Left cardiac atrium (tissue), 4 donors: ENCODE measurements at regions not wholly inside any gene's neighbourhood (a gene's known extent, or its start where the extent isn't known, plus 50 kb on each side); places are given as distances from the start of the nearest gene placed in this dataset.

Source experiments
- ATAC-seq, 2 donors: fragments of 200-7000 bp; cut with Tn5 transposase; one replicate each; pipeline ENCODE4 v1.9.1; 2020; ENCODE audit warnings: mild to moderate bottlenecking in 2 of 2, moderate library complexity in 2 of 2
- DNase-seq: peaks from one replicate; pipeline ENCODE4 v3.0.0-alpha.2; 2020
- intact Hi-C, 2 donors: fragments of 100-400 bp; cut with DNase I; formaldehyde crosslinking; loops; one replicate each; pipeline versions ENCODE4 v1.14.1 to v1.15.1; 2022 to 2023
- donor health status: DM: no; HTN: yes; CAD: no.
- donor health status: DM: no; HTN: yes; CAD: no; lungs with severe emphysema.
- donor health status: DM: yes; HTN: yes; CAD: no.
- donor health status: Dilated cardiomyopathy.

- ATAC-seq: no peak
- intact Hi-C loops: no loop called here
- no peak for DNase-seq
Measured at GRCh38 chr1:172900376-172900997, 150.3 kb downstream of the TNFSF18 start.

- intact Hi-C loops: no loop called here
- ATAC-seq (no peak), DNase-seq (no peak)
Measured at GRCh38 chr1:172902200-172902599, 148.5 kb downstream of the TNFSF18 start.

- intact Hi-C loops: no loop called here
- ATAC-seq (no peak), DNase-seq (no peak)
Measured at GRCh38 chr1:172902861-172903381, 147.8 kb downstream of the TNFSF18 start.

GRCh38 chr1:172903581-172904220, 147.0 kb downstream of the TNFSF18 start:
- DNase-seq: no peak
- ATAC-seq: no peak
- intact Hi-C loops: no loop called here

- peak in 1 of 2 donors; percentile 65 for ATAC-seq
- intact Hi-C loops: no loop called here
Measured at GRCh38 chr1:172905452-172905851, 145.3 kb downstream of the TNFSF18 start.

GRCh38 chr1:172906778-172907592, 143.8 kb downstream of the TNFSF18 start:
- intact Hi-C loops: no loop called here
- DNase-seq: no peak
- peak in 1 of 2 donors; percentile 12 for ATAC-seq

More at GRCh38 chr1:172905452-172905851, 145.3 kb downstream of the TNFSF18 start:
- DNase-seq: no peak

- ATAC-seq: no peak
- no peak for DNase-seq
- intact Hi-C loops: no loop called here
Measured at GRCh38 chr1:172907834-172908326, 142.9 kb downstream of the TNFSF18 start.

- intact Hi-C loops: no loop called here
- DNase-seq: no peak
- no peak for ATAC-seq
Measured at GRCh38 chr1:172909606-172910326, 141.0 kb downstream of the TNFSF18 start.

- ATAC-seq: no peak
- intact Hi-C loops: no loop called here
- DNase-seq: no peak
Measured at GRCh38 chr1:172912765-172913260, 137.9 kb downstream of the TNFSF18 start.

GRCh38 chr1:172914501-172915144, 136.1 kb downstream of the TNFSF18 start:
- intact Hi-C loops: no loop called here
- ATAC-seq: no peak

GRCh38 chr1:172915271-172915670, 135.5 kb downstream of the TNFSF18 start:
- ATAC-seq (no peak), DNase-seq (no peak)
- intact Hi-C loops: no loop called here

More at GRCh38 chr1:172914501-172915144, 136.1 kb downstream of the TNFSF18 start:
- DNase-seq: no peak

GRCh38 chr1:172916116-172916515, 134.6 kb downstream of the TNFSF18 start:
- intact Hi-C loops: no loop called here
- ATAC-seq: no peak
- DNase-seq: no peak

GRCh38 chr1:172917972-172918371, 132.8 kb downstream of the TNFSF18 start:
- DNase-seq (no peak), ATAC-seq (peak in 1 of 2 donors; percentile 93)
- intact Hi-C loops: no loop called here

GRCh38 chr1:172918478-172918877, 132.3 kb downstream of the TNFSF18 start:
- intact Hi-C loops: no loop called here
- ATAC-seq (no peak), DNase-seq (no peak)

GRCh38 chr1:172926070-172926469, 124.7 kb downstream of the TNFSF18 start:
- intact Hi-C loops: no loop called here
- no peak for DNase-seq
- ATAC-seq: no peak

- ATAC-seq: no peak
- intact Hi-C loops: no loop called here
- no peak for DNase-seq
Measured at GRCh38 chr1:172928412-172928811, 122.3 kb downstream of the TNFSF18 start.

- DNase-seq (no peak), ATAC-seq (no peak)
- intact Hi-C loops: no loop called here
Measured at GRCh38 chr1:172929006-172929405, 121.7 kb downstream of the TNFSF18 start.

GRCh38 chr1:172930142-172930541, 120.6 kb downstream of the TNFSF18 start:
- intact Hi-C loops: no loop called here
- DNase-seq: no peak
- no peak for ATAC-seq

GRCh38 chr1:172931340-172931739, 119.4 kb downstream of the TNFSF18 start:
- DNase-seq (no peak), ATAC-seq (no peak)
- intact Hi-C loops: no loop called here
